HCT116 (cell line): ENCODE measurements at regions not wholly inside any gene's neighbourhood (a gene's known extent, or its start where the extent isn't known, plus 50 kb on each side); places are given as distances from the start of the nearest gene placed in this dataset.

Source experiments
- ATAC-seq: fragments of 200-7000 bp; cut with Tn5 transposase; 2 replicates; pipeline ENCODE4 v1.9.1; 2020; ENCODE audit warnings: mild to moderate bottlenecking, moderate library complexity
- BruUV-seq: library from RNA; stranded (reverse); fragments of 400-500 nt; replicated peaks from 2 replicates; lab custom pipeline; 2021; lab: Mats Ljungman, UMichigan
- CTCF ChIA-PET: fragments of 300-600 bp; sonication (Branson Sonifier 250); formaldehyde crosslinking; loops from one replicate; lab custom pipeline; 2021; ENCODE audit warnings: antibody characterized with exemption; lab: Charles Lee
- POLR2A ChIA-PET: fragments of 300-600, 350-600 bp; sonication (Branson Sonifier 250); formaldehyde crosslinking; loops from one replicate; lab custom pipeline; 2021; ENCODE audit warnings: antibody characterized with exemption; lab: Charles Lee
- RAD21 ChIA-PET, 2 experiments: fragments of 300-600 bp; sonication (Branson Sonifier 250); formaldehyde crosslinking; loops; one replicate each; lab custom pipeline; 2023; ENCODE audit warnings: low total read pairs in 2 of 2; ENCODE audit not compliant: uncharacterized antibody in 2 of 2, unreplicated experiment in 2 of 2, low non-redundant PET in 1 of 2; lab: Charles Lee
- DNase-seq: peaks from one replicate; pipeline ENCODE4 v3.0.0-alpha.2; 2010; ENCODE audit warnings: low read depth, low spot score
- H2AFZ ChIP-seq: fragments of 200-600 bp; shearing (Covaris generic), sonication (generic); 2 replicates; pipeline ENCODE4 v1.6.1; 2017; ENCODE audit warnings: low read depth, mixed run types, mixed read lengths, antibody characterized with exemption, low read length; ENCODE audit not compliant: poor library complexity, severe bottlenecking
- H3K27ac ChIP-seq: 2 replicates; pipeline ENCODE4 v1.5.1; 2012; ENCODE audit warnings: low read depth, low read length
- H3K27me3 ChIP-seq: fragments of 200-600 bp; sonication (generic); 2 replicates; pipeline ENCODE4 v1.6.1; 2016; ENCODE audit warnings: mixed run types, low read length, mixed read lengths; ENCODE audit not compliant: insufficient read depth
- H3K36me3 ChIP-seq, 2 experiments: fragments of 200-500 bp in 1 of 2; fragments of 200-600 bp in 1 of 2; sonication (Bioruptor generic) in 1 of 2; sonication (generic) in 1 of 2; 2 replicates each; pipeline versions ENCODE4 v1.5.1 to v1.6.1; 2014 to 2016; ENCODE audit warnings: low read length in 2 of 2, inconsistent platforms in 1 of 2, mixed read lengths in 1 of 2, mixed run types in 1 of 2; ENCODE audit not compliant: insufficient read depth in 2 of 2, control insufficient read depth in 1 of 2
- H3K4me1 ChIP-seq, 2 experiments: fragments of 200-600 bp in 1 of 2; sonication (generic) in 1 of 2; 2 replicates each; pipeline versions ENCODE4 v1.5.1 to v1.6.1; 2012 to 2017; ENCODE audit warnings: low read length in 2 of 2, inconsistent platforms in 1 of 2, mild to moderate bottlenecking in 1 of 2, mixed read lengths in 1 of 2, mixed run types in 1 of 2, moderate library complexity in 1 of 2; ENCODE audit not compliant: insufficient read depth in 2 of 2, control insufficient read depth in 1 of 2
- H3K4me2 ChIP-seq: fragments of 200-600 bp; sonication (generic); 2 replicates; pipeline ENCODE4 v1.6.1; 2017; ENCODE audit warnings: mixed run types, low read length, mixed read lengths
- H3K4me3 ChIP-seq, 2 experiments: fragments of 200-600 bp in 1 of 2; sonication (generic) in 1 of 2; replicated peaks in 1 of 2; 2 replicates each; pipeline ENCODE4 v1.5.1; 2011 to 2016; ENCODE audit warnings: low read length in 2 of 2, control low read depth in 1 of 2, low read depth in 1 of 2, mild to moderate bottlenecking in 1 of 2, mixed read lengths in 1 of 2, mixed run types in 1 of 2
- H3K79me2 ChIP-seq: fragments of 200-600 bp; sonication (generic); 2 replicates; pipeline ENCODE4 v1.6.1; 2017; ENCODE audit warnings: mild to moderate bottlenecking, mixed run types, low read length, moderate library complexity, mixed read lengths; ENCODE audit not compliant: insufficient read depth
- H3K9ac ChIP-seq: fragments of 200-600 bp; sonication (generic); 2 replicates; pipeline ENCODE4 v1.6.1; 2016; ENCODE audit warnings: low read length, mixed read lengths
- H3K9me2 ChIP-seq: fragments of 200-600 bp; sonication (generic), shearing (Covaris generic); 2 replicates; pipeline ENCODE4 v1.6.1; 2017; ENCODE audit warnings: mixed run types, mild to moderate bottlenecking, moderate library complexity; ENCODE audit not compliant: insufficient read depth
- H3K9me3 ChIP-seq, 2 experiments: fragments of 200-500 bp in 1 of 2; fragments of 200-600 bp in 1 of 2; sonication (Bioruptor generic) in 1 of 2; sonication (generic) in 1 of 2; 2 replicates each; pipeline ENCODE4 v1.6.1; 2014 to 2017; ENCODE audit warnings: low read length in 2 of 2, mixed read lengths in 2 of 2, inconsistent platforms in 1 of 2, low read depth in 1 of 2, mild to moderate bottlenecking in 1 of 2, mixed run types in 1 of 2, moderate library complexity in 1 of 2; ENCODE audit not compliant: control insufficient read depth in 1 of 2, insufficient read depth in 1 of 2
- H4K20me1 ChIP-seq: fragments of 200-600 bp; sonication (generic), shearing (Covaris generic); 2 replicates; pipeline ENCODE4 v1.6.1; 2017; ENCODE audit warnings: mixed run types, mild to moderate bottlenecking, moderate library complexity; ENCODE audit not compliant: insufficient read depth
- ATF3 ChIP-seq: IDR thresholded peaks from 2 replicates; pipeline ENCODE4 v1.6.1; 2012
- CBX3 ChIP-seq: IDR thresholded peaks from 2 replicates; pipeline ENCODE4 v1.6.1; 2012; ENCODE audit warnings: low read depth
- CEBPB ChIP-seq: IDR thresholded peaks from 2 replicates; pipeline ENCODE4 v1.6.1; 2012; ENCODE audit warnings: low read depth
- ELF1 ChIP-seq: IDR thresholded peaks from 2 replicates; pipeline ENCODE4 v1.6.1; 2012; ENCODE audit warnings: low read depth, borderline replicate concordance
- EZH2 ChIP-seq: fragments of 200-600 bp; sonication (generic); IDR thresholded peaks from 2 replicates; pipeline ENCODE4 v1.6.1; 2017; ENCODE audit warnings: antibody characterized with exemption, mixed run types
- JUND ChIP-seq: IDR thresholded peaks from 2 replicates; pipeline ENCODE4 v1.6.1; 2012
- MAX ChIP-seq: IDR thresholded peaks from 2 replicates; pipeline ENCODE4 v1.6.1; 2012
- POLR2A ChIP-seq: IDR thresholded peaks from 2 replicates; pipeline ENCODE4 v1.7.0; 2011; ENCODE audit warnings: borderline replicate concordance; ENCODE audit not compliant: insufficient read depth, insufficient read length; ENCODE audit errors: extremely low read depth
- POLR2AphosphoS5 ChIP-seq: IDR thresholded peaks from 2 replicates; pipeline ENCODE4 v1.6.1; 2011; ENCODE audit warnings: mild to moderate bottlenecking, low read depth, low read length, moderate library complexity
- REST ChIP-seq: IDR thresholded peaks from 2 replicates; pipeline ENCODE4 v1.6.1; 2012; ENCODE audit warnings: low read depth
- SP1 ChIP-seq: IDR thresholded peaks from 2 replicates; pipeline ENCODE4 v1.6.1; 2012; ENCODE audit warnings: low read depth
- SRF ChIP-seq: IDR thresholded peaks from 2 replicates; pipeline ENCODE4 v1.6.1; 2012; ENCODE audit warnings: low read depth
- TCF7L2 ChIP-seq: IDR thresholded peaks from 2 replicates; pipeline ENCODE4 v1.7.0; 2011; ENCODE audit warnings: borderline replicate concordance, inconsistent platforms; ENCODE audit not compliant: insufficient read depth, insufficient read length; ENCODE audit errors: extremely low read depth
- YY1 ChIP-seq: IDR thresholded peaks from 2 replicates; pipeline ENCODE4 v1.6.1; 2011; ENCODE audit warnings: low read length, low read depth, moderate library complexity, mild to moderate bottlenecking; ENCODE audit not compliant: insufficient replicate concordance; ENCODE audit errors: extremely low read depth
- ZBTB33 ChIP-seq: IDR thresholded peaks from 2 replicates; pipeline ENCODE4 v1.6.1; 2011; ENCODE audit warnings: mild to moderate bottlenecking, low read length, moderate library complexity; ENCODE audit not compliant: insufficient replicate concordance; ENCODE audit errors: extremely low read depth
- ZFX ChIP-seq: fragments of 450-650 bp; IDR thresholded peaks from 2 replicates; pipeline ENCODE4 v1.6.1; 2017
- ZNF274 ChIP-seq: fragments of 200-500 bp; sonication (Bioruptor generic); IDR thresholded peaks from 2 replicates; pipeline ENCODE4 v1.6.1; 2014; ENCODE audit warnings: mild to moderate bottlenecking, low read depth, low read length, inconsistent platforms
- intact Hi-C: fragments of 100-400 bp; cut with micrococcal nuclease; formaldehyde crosslinking; loops from 2 replicates; pipeline ENCODE4 v1.10.0; 2022

GRCh38 chr5:19314840-19315239 lies 673.2 kb downstream of the CDH18 start:
- POLR2A ChIA-PET = no interaction called here
- DNase-seq (no peak), ATAC-seq (no peak)
- RAD21 ChIA-PET = no interaction called here
- no peaks in the 10 kb centered on the region for H4K20me1 ChIP-seq
- H3K9me2 ChIP-seq = no peaks in the 10 kb centered on the region
- no TSS peak for BruUV-seq
- H3K27ac ChIP-seq = no peak overlapping the region
- H3K36me3 ChIP-seq = no peaks in the 10 kb centered on the region
- intact Hi-C loops = no loop called here
- no peaks in the 10 kb centered on the region for H3K27me3 ChIP-seq
- CTCF ChIA-PET = no interaction called here
- no peak overlapping the region for H3K9ac ChIP-seq
- no peaks in the 10 kb centered on the region for H3K4me1 ChIP-seq
- H3K4me3 ChIP-seq = no peak overlapping the region
- H3K9me3 ChIP-seq = peaks cover 13 to 17% of the 10 kb centered on the region in 2 experiments; a peak in 3 of 4 replicates
- H2AFZ ChIP-seq = no peak overlapping the region
- H3K79me2 ChIP-seq = no peaks in the 10 kb centered on the region
- TF ChIP-seq CEBPB = no peak
- TF ChIP-seq CBX3 = no peak
- peak; percentile 78 for TF ChIP-seq TCF7L2
- TF ChIP-seq ELF1 = no peak
- no peak for TF ChIP-seq YY1
- TF ChIP-seq POLR2A = no peak
- TF ChIP-seq EZH2 = no peak
- no peak overlapping the region for H3K4me2 ChIP-seq

GRCh38 chr5:19319252-19319651 lies 668.7 kb downstream of the CDH18 start:
- RAD21 ChIA-PET = no interaction called here
- ATAC-seq (no peak), DNase-seq (no peak)
- no peaks in the 10 kb centered on the region for H4K20me1 ChIP-seq
- H3K4me1 ChIP-seq = no peaks in the 10 kb centered on the region
- H3K4me2 ChIP-seq = no peak overlapping the region
- H3K27me3 ChIP-seq = no peaks in the 10 kb centered on the region
- intact Hi-C loops = no loop called here
- no peak overlapping the region for H3K4me3 ChIP-seq
- H3K9ac ChIP-seq = no peak overlapping the region
- peaks cover 9 to 18% of the 10 kb centered on the region in 2 experiments; a peak in 2 of 4 replicates for H3K9me3 ChIP-seq
- no peaks in the 10 kb centered on the region for H3K79me2 ChIP-seq
- H3K9me2 ChIP-seq = no peaks in the 10 kb centered on the region
- no peak overlapping the region for H3K27ac ChIP-seq
- no TSS peak for BruUV-seq
- POLR2A ChIA-PET = no interaction called here
- H3K36me3 ChIP-seq = no peaks in the 10 kb centered on the region
- CTCF ChIA-PET = no interaction called here
- H2AFZ ChIP-seq = no peak overlapping the region
- TF ChIP-seq CBX3 (no peak), MAX (no peak), ZBTB33 (no peak), SP1 (no peak), ZFX (no peak), ELF1 (no peak), REST (no peak), ATF3 (no peak), ZNF274 (no peak), JUND (no peak), SRF (no peak), POLR2AphosphoS5 (no peak)
